Right cardiac atrium (tissue), 5 donors: ENCODE measurements at regions not wholly inside any gene's neighbourhood (a gene's known extent, or its start where the extent isn't known, plus 50 kb on each side); places are given as distances from the start of the nearest gene placed in this dataset.
A peak's percentile ranks its signal among the peaks of the same experiment; 100 is the strongest.

Experiments
- ATAC-seq, 2 donors: fragments of 200-7000 bp; cut with Tn5 transposase; one replicate each; pipeline versions ENCODE4 v1.8.0 to v1.9.1; 2020; ENCODE audit warnings: moderate library complexity in 2 of 2, mild to moderate bottlenecking in 1 of 2
- DNase-seq, 3 donors: peaks; one replicate each; pipeline ENCODE4 v3.0.0-alpha.2; 2020
- H3K27ac ChIP-seq: one replicate; pipeline ENCODE4 v1.5.1; 2013; ENCODE audit warnings: mild to moderate bottlenecking, low read length, control low read depth, moderate library complexity
- H3K27me3 ChIP-seq: one replicate; pipeline ENCODE4 v1.6.1; 2013; ENCODE audit not compliant: control insufficient read depth, insufficient read depth
- H3K4me1 ChIP-seq: one replicate; pipeline ENCODE4 v1.6.1; 2013; ENCODE audit warnings: low read length; ENCODE audit not compliant: control insufficient read depth, insufficient read depth
- H3K4me3 ChIP-seq: one replicate; pipeline ENCODE4 v1.5.1; 2013; ENCODE audit warnings: low read length, control low read depth
- H3K9me3 ChIP-seq: one replicate; pipeline ENCODE4 v1.6.1; 2013; ENCODE audit warnings: low read length; ENCODE audit not compliant: control insufficient read depth
- WGBS: extraction: QIAGEN DNeasy Blood & Tissue Kit; methylation state at CpG from one replicate; pipeline ENCODE4 v1.1.7; 2013; 5-methylcytosine and 5-hydroxymethylcytosine counted together
- intact Hi-C, 4 donors: fragments of 100-400 bp; cut with DNase I; formaldehyde crosslinking; loops; one replicate each; pipeline versions ENCODE4 v1.11.0 to v1.14.0; 2022 to 2023
- donor health status: healthy with polysubstance abuse.
- donor health status: DM: no; HTN: yes; CAD: no.
- donor health status: DM: no; HTN: no; CAD: no.
- donor health status: DM: no; HTN: yes; CAD: no; lungs with severe emphysema.
- donor health status: DM: yes; HTN: yes; CAD: no.

DNA sequence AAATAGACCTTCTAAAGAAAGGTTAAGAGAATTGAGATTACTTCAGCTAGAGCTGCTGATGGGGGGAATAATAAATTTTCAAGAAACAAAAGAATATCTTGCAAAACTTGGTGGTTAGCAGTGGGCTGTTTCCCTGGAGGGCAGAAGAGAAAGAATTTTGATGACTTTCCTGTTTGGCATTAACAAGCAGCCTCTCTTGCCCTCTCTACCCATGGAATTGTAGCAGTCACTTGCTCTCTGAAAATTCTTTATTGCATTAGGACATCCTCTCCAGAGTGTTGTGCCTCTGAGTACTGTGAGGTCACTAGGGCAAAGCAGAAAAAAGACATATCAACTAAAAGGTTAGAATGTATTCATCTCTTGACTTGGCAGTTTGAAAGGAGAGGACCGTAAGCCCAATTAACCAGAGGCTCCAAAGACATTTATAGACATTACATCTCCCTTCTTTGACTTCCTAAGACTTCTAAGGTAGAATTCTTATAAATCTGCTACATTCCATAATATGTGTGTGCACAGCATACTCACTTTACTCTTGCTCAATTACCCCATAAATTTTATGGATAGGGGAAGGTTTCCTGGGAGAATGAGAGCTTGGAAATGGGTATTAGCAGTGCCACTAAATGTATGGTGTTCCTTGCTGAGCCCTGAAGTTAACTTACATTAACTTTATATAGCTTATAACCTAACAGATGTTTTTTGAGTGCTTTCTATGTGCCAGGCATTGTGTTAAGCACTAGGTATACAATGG lies 215.3 kb downstream of the KIF20B start:
- Histone ChIP-seq H3K4me1 (no peaks in the 10 kb centered on the region), H3K27ac (no peak overlapping the region), H3K4me3 (no peak overlapping the region), H3K9me3 (no peaks in the 10 kb centered on the region), H3K27me3 (no peaks in the 10 kb centered on the region)
- ATAC-seq (no peak), DNase-seq (no peak)
- intact Hi-C loops: no loop called here
- 75% methylated on average over 1 of the region's 1 CpG for WGBS

DNA sequence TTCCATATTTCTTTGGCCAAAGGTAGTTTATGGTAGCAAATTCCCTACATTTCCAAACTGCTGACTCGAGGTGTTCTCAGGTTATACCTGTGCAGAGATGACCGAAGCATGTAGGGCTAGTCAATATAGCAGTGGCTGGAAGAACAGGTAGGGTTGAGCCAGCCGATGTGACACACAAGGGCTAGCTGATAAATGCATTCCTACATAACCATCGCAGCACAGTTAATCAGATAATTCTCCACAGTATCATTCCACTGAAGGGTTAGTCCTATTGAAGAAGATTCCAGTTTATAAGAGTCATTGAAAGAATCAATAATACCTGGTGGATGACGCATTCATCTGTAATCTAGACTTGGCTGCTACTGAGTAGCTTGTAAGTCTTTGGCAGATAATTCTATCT lies 220.0 kb downstream of the KIF20B start:
- intact Hi-C loops: no loop called here
- no peak for ATAC-seq
- DNase-seq: no peak
- H3K9me3 ChIP-seq: no peaks in the 10 kb centered on the region
- no peaks in the 10 kb centered on the region for H3K27me3 ChIP-seq
- H3K27ac ChIP-seq: no peak overlapping the region
- H3K4me1 ChIP-seq: no peaks in the 10 kb centered on the region
- H3K4me3 ChIP-seq: no peak overlapping the region
- WGBS: 89% methylated on average over 5 of the region's 5 CpGs

DNA sequence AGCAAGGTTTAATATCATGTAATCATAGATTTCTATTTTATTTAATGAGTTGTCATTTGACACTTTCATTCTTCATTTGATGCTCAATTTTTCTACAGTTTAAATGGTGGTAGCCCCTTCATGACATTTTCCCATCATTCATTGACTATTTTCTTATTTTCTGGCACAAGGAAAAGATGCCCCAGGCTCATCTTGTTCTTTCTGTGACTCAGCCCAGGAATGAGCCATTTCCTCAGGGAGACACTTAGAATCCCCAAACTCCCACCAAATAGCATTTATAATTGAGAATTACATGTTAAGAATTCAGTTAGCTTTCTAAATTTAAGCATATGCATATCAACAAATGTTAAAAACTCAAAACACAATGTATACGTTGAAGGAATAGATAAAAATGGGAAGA lies 222.3 kb downstream of the KIF20B start:
- Histone ChIP-seq H3K4me3 (no peak overlapping the region), H3K27me3 (no peaks in the 10 kb centered on the region), H3K4me1 (no peaks in the 10 kb centered on the region), H3K9me3 (no peaks in the 10 kb centered on the region), H3K27ac (no peak overlapping the region)
- intact Hi-C loops: no loop called here
- 67% methylated on average over 1 of the region's 1 CpG for WGBS
- ATAC-seq (no peak), DNase-seq (no peak)

DNA sequence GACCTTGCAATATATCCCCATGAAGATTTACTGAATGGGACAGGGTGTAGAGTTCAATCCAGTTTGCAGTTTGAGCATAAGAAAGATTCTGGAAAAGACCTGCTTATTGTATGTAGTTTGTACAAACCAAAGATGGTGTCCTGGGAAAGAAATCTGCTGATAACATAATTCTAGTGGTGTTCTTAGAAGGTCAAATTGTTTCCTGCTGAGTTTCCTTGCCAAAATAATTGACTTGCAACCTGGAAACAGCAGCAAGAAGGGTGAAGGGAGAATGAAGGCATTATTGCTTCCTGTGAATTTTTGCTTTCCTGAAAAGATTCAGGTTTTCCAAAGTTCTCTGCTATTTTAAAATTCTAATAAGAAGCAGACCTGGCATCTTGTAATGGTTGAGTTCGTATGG lies 222.9 kb downstream of the KIF20B start:
- Histone ChIP-seq H3K9me3 (no peaks in the 10 kb centered on the region), H3K27ac (no peak overlapping the region), H3K27me3 (no peaks in the 10 kb centered on the region), H3K4me1 (no peaks in the 10 kb centered on the region), H3K4me3 (no peak overlapping the region)
- ATAC-seq (no peak), DNase-seq (no peak)
- WGBS: 63% methylated on average over 1 of the region's 1 CpG
- intact Hi-C loops: no loop called here

DNA sequence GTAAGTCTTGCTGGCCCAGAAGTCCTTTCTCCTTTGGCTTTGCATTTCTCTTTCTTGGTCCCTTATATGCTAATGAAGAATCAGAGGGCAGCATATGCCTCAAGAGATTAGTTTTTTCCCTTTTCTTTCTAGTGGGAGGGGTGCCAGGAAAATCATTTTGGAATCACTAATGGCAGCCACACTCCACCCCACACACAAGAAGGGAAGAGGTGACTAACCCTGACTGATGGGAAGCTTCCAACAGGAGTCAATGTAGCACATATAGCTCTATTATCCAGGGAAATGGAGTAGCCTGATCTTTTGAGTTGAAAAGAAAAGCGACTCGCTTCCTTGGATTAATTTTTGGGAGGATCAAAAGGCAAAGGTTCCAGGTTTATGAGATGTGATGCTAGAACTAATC lies 225.3 kb downstream of the KIF20B start:
- ATAC-seq (no peak), DNase-seq (no peak)
- Histone ChIP-seq H3K27ac (no peak overlapping the region), H3K9me3 (no peaks in the 10 kb centered on the region), H3K4me3 (no peak overlapping the region), H3K27me3 (no peaks in the 10 kb centered on the region), H3K4me1 (no peaks in the 10 kb centered on the region)
- intact Hi-C loops: no loop called here
- 90% methylated on average over 2 of the region's 2 CpGs for whole genome bisulfite sequencing

DNA sequence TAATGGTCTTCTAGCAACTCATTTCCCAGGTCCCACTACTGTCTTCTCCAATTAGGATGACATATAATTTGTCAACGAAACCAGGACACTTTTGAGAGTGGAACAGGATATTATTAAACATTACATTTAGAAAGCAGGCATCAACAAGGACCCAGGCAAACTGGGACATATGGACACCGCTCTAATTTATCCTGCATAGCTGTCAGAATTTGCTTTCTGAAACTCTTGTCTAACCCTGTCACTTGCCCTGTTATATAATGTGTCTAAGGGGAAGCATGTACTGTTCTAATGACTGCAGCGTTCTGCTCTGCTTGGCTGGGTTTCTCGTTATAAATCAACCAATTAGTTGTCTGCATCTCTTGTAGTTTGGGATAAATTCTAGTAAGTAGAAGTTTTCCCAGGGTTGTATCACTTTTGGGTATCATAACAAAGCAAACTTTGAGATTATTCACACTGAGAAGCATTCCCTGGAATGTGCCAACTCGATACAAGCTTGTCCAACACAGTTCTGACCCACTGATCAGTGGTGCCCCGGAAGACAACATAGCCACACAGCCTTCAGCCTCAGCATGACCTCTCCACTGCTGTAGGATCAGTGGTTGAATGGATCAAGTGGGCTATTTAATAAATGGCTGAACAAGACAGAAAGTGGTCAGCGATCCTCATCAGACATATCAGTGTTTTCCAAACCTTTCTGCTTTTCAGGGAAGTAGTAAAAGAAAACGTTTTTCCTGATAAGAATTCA lies 228.1 kb downstream of the KIF20B start:
- ATAC-seq (no peak), DNase-seq (no peak)
- Histone ChIP-seq H3K4me1 (no peaks in the 10 kb centered on the region), H3K4me3 (no peak overlapping the region), H3K9me3 (no peaks in the 10 kb centered on the region), H3K27me3 (no peaks in the 10 kb centered on the region), H3K27ac (no peak overlapping the region)
- 65% methylated on average over 8 of the region's 8 CpGs for WGBS
- intact Hi-C loops: no loop called here

DNA sequence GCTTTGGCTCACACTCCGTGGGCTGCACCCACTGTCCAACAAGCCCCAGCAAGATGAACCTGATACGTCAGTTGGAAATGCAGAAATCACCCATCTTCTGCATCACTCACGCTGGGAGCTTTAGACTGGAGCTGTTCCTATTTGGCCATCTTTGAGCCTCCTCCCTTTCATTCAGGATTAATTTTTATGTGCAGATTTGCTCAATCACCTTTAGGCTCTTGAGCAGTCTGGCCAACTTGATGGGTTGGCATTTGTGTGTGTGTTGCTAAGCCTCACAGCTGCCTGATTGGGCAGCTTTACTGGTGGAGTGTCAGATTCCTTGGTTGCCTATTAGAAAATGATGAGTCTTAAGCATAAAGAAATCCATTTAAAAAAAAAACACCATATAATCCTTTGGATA lies 236.1 kb downstream of the KIF20B start:
- Histone ChIP-seq H3K4me1 (no peaks in the 10 kb centered on the region), H3K27me3 (no peaks in the 10 kb centered on the region), H3K9me3 (no peaks in the 10 kb centered on the region), H3K27ac (no peak overlapping the region), H3K4me3 (no peak overlapping the region)
- no peak for DNase-seq
- ATAC-seq: no peak
- 87% methylated on average over 3 of the region's 3 CpGs for WGBS
- intact Hi-C loops: no loop called here

DNA sequence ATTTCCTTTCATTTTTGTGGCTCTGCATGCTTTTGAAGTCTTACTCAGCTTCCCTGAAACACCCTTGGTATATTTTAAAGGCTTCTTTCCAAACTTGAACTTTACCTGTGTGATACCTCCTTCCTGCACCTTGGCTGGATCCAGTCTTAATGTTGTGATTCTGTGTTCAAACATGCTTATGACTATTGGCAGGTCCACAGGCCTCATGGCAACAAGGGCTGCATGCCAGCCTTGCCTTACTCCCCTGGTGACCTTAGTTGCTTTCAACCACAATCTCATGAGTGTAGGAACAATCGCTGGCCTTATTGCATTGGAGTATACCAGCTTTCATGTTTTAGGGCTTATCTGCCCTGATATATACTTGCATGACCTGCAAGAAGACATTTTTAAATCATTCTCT lies 238.7 kb downstream of the KIF20B start:
- Histone ChIP-seq H3K9me3 (no peaks in the 10 kb centered on the region), H3K27ac (no peak overlapping the region), H3K4me3 (no peak overlapping the region), H3K27me3 (no peaks in the 10 kb centered on the region), H3K4me1 (no peaks in the 10 kb centered on the region)
- 89% methylated on average over 1 of the region's 1 CpG for WGBS
- no peak for DNase-seq
- no peak for ATAC-seq
- intact Hi-C loops: no loop called here

DNA sequence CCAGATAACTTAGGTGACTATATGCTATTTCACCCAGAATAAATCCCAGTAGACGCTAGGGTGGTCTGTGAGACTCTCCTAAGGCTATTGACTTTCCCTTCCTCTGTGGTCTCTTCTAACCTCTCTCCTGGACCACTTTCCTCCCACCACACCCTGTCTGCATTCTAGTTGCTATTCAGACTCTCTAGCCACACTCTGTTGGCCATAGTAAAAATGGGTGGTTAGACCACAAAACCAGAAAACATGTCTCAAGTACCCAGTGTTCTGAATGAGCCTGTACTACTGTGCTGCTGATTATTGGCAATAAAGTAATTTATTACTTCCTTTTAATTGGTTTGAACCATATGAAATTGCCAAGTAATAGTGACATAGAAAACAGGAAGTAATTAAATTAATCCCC lies 240.8 kb downstream of the KIF20B start:
- no peaks in the 10 kb centered on the region for H3K9me3 ChIP-seq
- H3K4me3 ChIP-seq: no peak overlapping the region
- no peak overlapping the region for H3K27ac ChIP-seq
- H3K4me1 ChIP-seq: no peaks in the 10 kb centered on the region
- ATAC-seq: no peak
- intact Hi-C loops: no loop called here
- DNase-seq: no peak
- WGBS: 92% methylated on average over 1 of the region's 1 CpG
- no peaks in the 10 kb centered on the region for H3K27me3 ChIP-seq

DNA sequence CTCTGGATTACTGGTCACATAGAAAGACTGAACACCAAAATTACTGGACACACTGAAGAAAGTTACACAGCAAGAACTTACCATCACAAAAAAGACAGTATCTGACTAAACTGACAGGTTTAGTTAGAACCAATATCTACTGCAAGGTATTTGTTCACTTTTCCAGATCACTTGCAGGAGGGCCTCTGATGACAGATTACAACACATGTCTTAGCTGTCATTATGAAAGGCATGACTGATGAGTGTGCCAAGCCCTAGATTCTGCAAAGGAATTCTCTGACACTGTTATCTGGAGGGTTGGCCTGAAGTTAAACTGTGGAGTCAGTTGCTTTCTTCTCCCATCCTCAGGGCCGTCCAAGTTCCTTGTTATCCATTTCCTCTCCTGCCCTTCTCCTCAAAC lies 242.7 kb downstream of the KIF20B start:
- no peaks in the 10 kb centered on the region for H3K9me3 ChIP-seq
- 22% methylated on average over 1 of the region's 1 CpG for WGBS
- H3K27me3 ChIP-seq: no peaks in the 10 kb centered on the region
- no peaks in the 10 kb centered on the region for H3K4me1 ChIP-seq
- no peak for DNase-seq
- intact Hi-C loops: no loop called here
- no peak overlapping the region for H3K27ac ChIP-seq
- peak in 1 of 2 donors; percentile 50 for ATAC-seq
- no peak overlapping the region for H3K4me3 ChIP-seq

DNA sequence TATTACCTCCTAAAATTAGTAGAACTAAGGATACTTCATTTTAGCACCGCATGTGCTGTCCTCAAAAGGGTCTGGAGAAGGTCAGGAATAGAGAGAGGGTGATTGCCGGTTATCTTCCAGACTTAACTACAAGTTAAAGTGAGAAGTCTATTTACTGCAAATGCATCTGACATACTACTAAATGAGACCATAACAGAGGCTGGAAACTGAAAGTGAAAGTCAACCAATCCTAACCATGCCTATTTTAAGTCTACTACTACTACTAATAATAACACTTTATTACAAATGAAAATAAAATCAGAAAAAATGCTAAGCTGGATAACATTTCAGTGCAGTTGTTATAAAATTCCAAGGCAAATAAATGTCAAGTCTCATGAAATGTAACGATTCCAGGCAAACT lies 244.7 kb downstream of the KIF20B start:
- no peak for DNase-seq
- Histone ChIP-seq H3K27ac (no peak overlapping the region), H3K9me3 (no peaks in the 10 kb centered on the region), H3K4me1 (no peaks in the 10 kb centered on the region), H3K27me3 (no peaks in the 10 kb centered on the region), H3K4me3 (no peak overlapping the region)
- intact Hi-C loops: no loop called here
- no peak for ATAC-seq
- 55% methylated on average over 3 of the region's 3 CpGs for WGBS
